Panc1 (cell line): ENCODE measurements at regions not wholly inside any gene's neighbourhood (a gene's known extent, or its start where the extent isn't known, plus 50 kb on each side); places are given as distances from the start of the nearest gene placed in this dataset.

Experiments
- ATAC-seq: fragments of 200-7000 bp; cut with Tn5 transposase; 2 replicates; pipeline ENCODE4 v1.9.1; 2020; ENCODE audit warnings: mild to moderate bottlenecking, moderate library complexity
- BruUV-seq: library from RNA; stranded (reverse); fragments of 400-500 nt; replicated peaks from 2 replicates; lab custom pipeline; 2021; lab: Mats Ljungman, UMichigan
- CTCF ChIA-PET: fragments of 300-600 bp; sonication (Branson Sonifier 250); formaldehyde crosslinking; loops from one replicate; lab custom pipeline; 2022; ENCODE audit warnings: antibody characterized with exemption; lab: Charles Lee
- POLR2A ChIA-PET: fragments of 300-600 bp; sonication (Branson Sonifier 250); formaldehyde crosslinking; loops from one replicate; lab custom pipeline; 2022; ENCODE audit warnings: antibody characterized with exemption; lab: Charles Lee
- DNase-seq: peaks from one replicate; pipeline ENCODE4 v3.0.0-alpha.2; 2010; ENCODE audit warnings: low read depth, low spot score
- H3K27ac ChIP-seq: 2 replicates; pipeline ENCODE4 v1.5.1; 2011; ENCODE audit warnings: mild to moderate bottlenecking, low read length, inconsistent platforms
- H3K27me3 ChIP-seq: fragments of 200-500 bp; sonication (Bioruptor generic); 2 replicates; pipeline ENCODE4 v1.6.0; 2014; ENCODE audit warnings: low read length, inconsistent platforms; ENCODE audit not compliant: control insufficient read depth, insufficient read depth
- H3K36me3 ChIP-seq: fragments of 200-500 bp; sonication (Bioruptor generic); 2 replicates; pipeline ENCODE4 v1.5.1; 2014; ENCODE audit warnings: inconsistent platforms, mild to moderate bottlenecking, low read length, moderate library complexity; ENCODE audit not compliant: control insufficient read depth, insufficient read depth
- H3K4me1 ChIP-seq: 2 replicates; pipeline ENCODE4 v1.5.1; 2011; ENCODE audit warnings: inconsistent platforms, mild to moderate bottlenecking, low read length, moderate library complexity; ENCODE audit not compliant: control insufficient read depth, insufficient read depth
- H3K4me3 ChIP-seq, 2 experiments: 2 replicates each; pipeline ENCODE4 v1.5.1; 2011 to 2012; ENCODE audit warnings: low read depth in 2 of 2, low read length in 2 of 2, mild to moderate bottlenecking in 2 of 2, inconsistent platforms in 1 of 2, moderate library complexity in 1 of 2
- H3K9me3 ChIP-seq: fragments of 200-500 bp; sonication (Bioruptor generic); 2 replicates; pipeline ENCODE4 v1.5.1; 2014; ENCODE audit warnings: low read depth, mild to moderate bottlenecking, inconsistent platforms, low read length, moderate library complexity; ENCODE audit not compliant: control insufficient read depth, insufficient read depth
- POLR2AphosphoS5 ChIP-seq: IDR thresholded peaks from 2 replicates; pipeline ENCODE4 v1.6.1; 2012; ENCODE audit warnings: mild to moderate bottlenecking, low read depth, low read length, moderate library complexity
- REST ChIP-seq, 2 experiments: IDR thresholded peaks; 2 replicates each; pipeline ENCODE4 v1.6.1; 2011 to 2012; ENCODE audit warnings: low read depth in 2 of 2, control low read depth in 1 of 2, low read length in 1 of 2, mild to moderate bottlenecking in 1 of 2, moderate library complexity in 1 of 2; ENCODE audit not compliant: insufficient read depth in 1 of 2
- SIN3A ChIP-seq: IDR thresholded peaks from 2 replicates; pipeline ENCODE4 v1.6.1; 2012; ENCODE audit warnings: low read depth, mild to moderate bottlenecking, low read length, moderate library complexity, borderline replicate concordance; ENCODE audit not compliant: insufficient read depth
- TCF7L2 ChIP-seq: IDR thresholded peaks from 2 replicates; pipeline ENCODE4 v1.6.1; 2011; ENCODE audit warnings: mild to moderate bottlenecking, low read depth, low read length, inconsistent platforms
- in situ Hi-C: cut with HindIII; loops from 2 replicates; pipeline ENCODE4 v1.10.0; 2016; ENCODE audit warnings: low sequenced_read_pairs, low pct_unique_long_range_greater_than_20kb
- intact Hi-C: fragments of 100-400 bp; cut with micrococcal nuclease; formaldehyde crosslinking; loops from one replicate; pipeline ENCODE4 v1.10.0; 2022; ENCODE audit not compliant: unreplicated experiment
- TF ChIP-seq, protein P1 (sequence below): fragments of 450-650 bp; IDR thresholded peaks from 2 replicates; pipeline ENCODE4 v1.5.1; 2017; ENCODE audit warnings: mild to moderate bottlenecking

- no peaks in the 10 kb centered on the region for H3K27me3 ChIP-seq
- POLR2A ChIA-PET, result no interaction called here
- DNase-seq (no peak), ATAC-seq (no peak)
- TF ChIP-seq TCF7L2 (no peak), SIN3A (no peak), REST (IDR thresholded peaks at IDR 0.05; ENCODE audit: insufficient read depth in 1 of 2, low read depth in 2 of 2, low read length in 1 of 2) (no peak), POLR2AphosphoS5 (no peak)
- TF ChIP-seq, protein P1, sequence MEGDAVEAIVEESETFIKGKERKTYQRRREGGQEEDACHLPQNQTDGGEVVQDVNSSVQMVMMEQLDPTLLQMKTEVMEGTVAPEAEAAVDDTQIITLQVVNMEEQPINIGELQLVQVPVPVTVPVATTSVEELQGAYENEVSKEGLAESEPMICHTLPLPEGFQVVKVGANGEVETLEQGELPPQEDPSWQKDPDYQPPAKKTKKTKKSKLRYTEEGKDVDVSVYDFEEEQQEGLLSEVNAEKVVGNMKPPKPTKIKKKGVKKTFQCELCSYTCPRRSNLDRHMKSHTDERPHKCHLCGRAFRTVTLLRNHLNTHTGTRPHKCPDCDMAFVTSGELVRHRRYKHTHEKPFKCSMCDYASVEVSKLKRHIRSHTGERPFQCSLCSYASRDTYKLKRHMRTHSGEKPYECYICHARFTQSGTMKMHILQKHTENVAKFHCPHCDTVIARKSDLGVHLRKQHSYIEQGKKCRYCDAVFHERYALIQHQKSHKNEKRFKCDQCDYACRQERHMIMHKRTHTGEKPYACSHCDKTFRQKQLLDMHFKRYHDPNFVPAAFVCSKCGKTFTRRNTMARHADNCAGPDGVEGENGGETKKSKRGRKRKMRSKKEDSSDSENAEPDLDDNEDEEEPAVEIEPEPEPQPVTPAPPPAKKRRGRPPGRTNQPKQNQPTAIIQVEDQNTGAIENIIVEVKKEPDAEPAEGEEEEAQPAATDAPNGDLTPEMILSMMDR, result no peak
- no peak overlapping the region for H3K4me3 ChIP-seq
- no peak overlapping the region for H3K27ac ChIP-seq
- CTCF ChIA-PET, result no interaction called here
- in situ Hi-C loops (no loop called here), intact Hi-C loops (no loop called here)
- H3K9me3 ChIP-seq, result no peaks in the 10 kb centered on the region
- no peaks in the 10 kb centered on the region for H3K36me3 ChIP-seq
- no TSS peak for BruUV-seq
- H3K4me1 ChIP-seq, result no peaks in the 10 kb centered on the region
Observed at GRCh38 chr13:57044910-57045309, 95.8 kb upstream of the PRR20A start.

DNA sequence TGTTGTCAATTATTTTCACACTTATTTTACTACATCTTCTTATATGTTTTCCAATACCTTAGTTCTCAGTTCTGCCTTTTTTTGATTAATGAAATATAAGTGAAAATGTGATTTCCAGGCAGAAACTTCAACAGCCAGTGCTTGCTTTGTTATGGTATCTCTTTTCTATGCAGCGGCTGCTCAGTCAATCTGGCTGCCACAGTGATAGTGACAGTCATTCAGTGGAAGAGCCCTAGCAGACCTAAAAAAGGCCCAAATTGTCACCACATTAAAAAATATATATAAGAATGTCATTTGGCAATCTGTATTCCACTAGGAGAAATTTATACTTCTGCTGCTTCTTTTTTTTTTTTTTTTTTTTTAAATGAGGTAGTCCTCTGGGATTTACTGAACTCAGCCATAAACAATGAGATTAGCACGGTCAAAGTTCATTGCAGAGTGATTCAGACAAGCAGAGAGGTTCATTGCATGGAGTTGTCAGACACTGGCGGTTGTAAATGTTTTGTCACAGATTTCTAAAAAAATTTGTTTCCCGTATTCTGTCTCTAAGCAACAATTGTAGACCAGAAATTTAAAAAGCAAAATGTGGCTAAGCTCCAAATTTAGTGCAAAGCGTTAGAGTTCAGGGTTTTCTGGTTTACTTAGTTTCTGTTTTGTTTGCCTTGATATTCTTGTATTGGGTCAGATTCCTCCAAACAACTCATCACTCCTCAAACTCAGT lies 94.7 kb upstream of the PRR20A start:
- Histone ChIP-seq H3K36me3 (no peaks in the 10 kb centered on the region), H3K9me3 (no peaks in the 10 kb centered on the region), H3K27me3 (no peaks in the 10 kb centered on the region), H3K27ac (no peak overlapping the region), H3K4me3 (no peak overlapping the region), H3K4me1 (no peaks in the 10 kb centered on the region)
- POLR2A ChIA-PET, result no interaction called here
- no peak for ATAC-seq
- CTCF ChIA-PET, result no interaction called here
- intact Hi-C loops (no loop called here), in situ Hi-C loops (no loop called here)
- no TSS peak for BruUV-seq
- TF ChIP-seq TCF7L2 (no peak), REST (IDR thresholded peaks at IDR 0.05; ENCODE audit: insufficient read depth in 1 of 2, low read depth in 2 of 2, low read length in 1 of 2) (no peak), SIN3A (no peak), POLR2AphosphoS5 (no peak)
- TF ChIP-seq, protein P1, result no peak
- no peak for DNase-seq
